Panc1 (cell line): ENCODE measurements at regions not wholly inside any gene's neighbourhood (a gene's known extent, or its start where the extent isn't known, plus 50 kb on each side); places are given as distances from the start of the nearest gene placed in this dataset.

Experiments used
- ATAC-seq: fragments of 200-7000 bp; cut with Tn5 transposase; 2 replicates; pipeline ENCODE4 v1.9.1; 2020; ENCODE audit warnings: mild to moderate bottlenecking, moderate library complexity
- BruUV-seq: library from RNA; stranded (reverse); fragments of 400-500 nt; replicated peaks from 2 replicates; lab custom pipeline; 2021; lab: Mats Ljungman, UMichigan
- CTCF ChIA-PET: fragments of 300-600 bp; sonication (Branson Sonifier 250); formaldehyde crosslinking; loops from one replicate; lab custom pipeline; 2022; ENCODE audit warnings: antibody characterized with exemption; lab: Charles Lee
- POLR2A ChIA-PET: fragments of 300-600 bp; sonication (Branson Sonifier 250); formaldehyde crosslinking; loops from one replicate; lab custom pipeline; 2022; ENCODE audit warnings: antibody characterized with exemption; lab: Charles Lee
- DNase-seq: peaks from one replicate; pipeline ENCODE4 v3.0.0-alpha.2; 2010; ENCODE audit warnings: low read depth, low spot score
- H3K27ac ChIP-seq: 2 replicates; pipeline ENCODE4 v1.5.1; 2011; ENCODE audit warnings: mild to moderate bottlenecking, low read length, inconsistent platforms
- H3K27me3 ChIP-seq: fragments of 200-500 bp; sonication (Bioruptor generic); 2 replicates; pipeline ENCODE4 v1.6.0; 2014; ENCODE audit warnings: low read length, inconsistent platforms; ENCODE audit not compliant: control insufficient read depth, insufficient read depth
- H3K36me3 ChIP-seq: fragments of 200-500 bp; sonication (Bioruptor generic); 2 replicates; pipeline ENCODE4 v1.5.1; 2014; ENCODE audit warnings: inconsistent platforms, mild to moderate bottlenecking, low read length, moderate library complexity; ENCODE audit not compliant: control insufficient read depth, insufficient read depth
- H3K4me1 ChIP-seq: 2 replicates; pipeline ENCODE4 v1.5.1; 2011; ENCODE audit warnings: inconsistent platforms, mild to moderate bottlenecking, low read length, moderate library complexity; ENCODE audit not compliant: control insufficient read depth, insufficient read depth
- H3K4me3 ChIP-seq, 2 experiments: 2 replicates each; pipeline ENCODE4 v1.5.1; 2011 to 2012; ENCODE audit warnings: low read depth in 2 of 2, low read length in 2 of 2, mild to moderate bottlenecking in 2 of 2, inconsistent platforms in 1 of 2, moderate library complexity in 1 of 2
- H3K9me3 ChIP-seq: fragments of 200-500 bp; sonication (Bioruptor generic); 2 replicates; pipeline ENCODE4 v1.5.1; 2014; ENCODE audit warnings: low read depth, mild to moderate bottlenecking, inconsistent platforms, low read length, moderate library complexity; ENCODE audit not compliant: control insufficient read depth, insufficient read depth
- CTCF ChIP-seq: fragments of 450-650 bp; IDR thresholded peaks from 2 replicates; pipeline ENCODE4 v1.5.1; 2017; ENCODE audit warnings: mild to moderate bottlenecking
- POLR2AphosphoS5 ChIP-seq: IDR thresholded peaks from 2 replicates; pipeline ENCODE4 v1.6.1; 2012; ENCODE audit warnings: mild to moderate bottlenecking, low read depth, low read length, moderate library complexity
- REST ChIP-seq, 2 experiments: IDR thresholded peaks; 2 replicates each; pipeline ENCODE4 v1.6.1; 2011 to 2012; ENCODE audit warnings: low read depth in 2 of 2, control low read depth in 1 of 2, low read length in 1 of 2, mild to moderate bottlenecking in 1 of 2, moderate library complexity in 1 of 2; ENCODE audit not compliant: insufficient read depth in 1 of 2
- SIN3A ChIP-seq: IDR thresholded peaks from 2 replicates; pipeline ENCODE4 v1.6.1; 2012; ENCODE audit warnings: low read depth, mild to moderate bottlenecking, low read length, moderate library complexity, borderline replicate concordance; ENCODE audit not compliant: insufficient read depth
- TCF7L2 ChIP-seq: IDR thresholded peaks from 2 replicates; pipeline ENCODE4 v1.6.1; 2011; ENCODE audit warnings: mild to moderate bottlenecking, low read depth, low read length, inconsistent platforms
- in situ Hi-C: cut with HindIII; loops from 2 replicates; pipeline ENCODE4 v1.10.0; 2016; ENCODE audit warnings: low sequenced_read_pairs, low pct_unique_long_range_greater_than_20kb
- intact Hi-C: fragments of 100-400 bp; cut with micrococcal nuclease; formaldehyde crosslinking; loops from one replicate; pipeline ENCODE4 v1.10.0; 2022; ENCODE audit not compliant: unreplicated experiment

GRCh38 chr1:232886271-232886670, 64.1 kb upstream of the NTPCR start:
- BruUV-seq = no TSS peak
- H3K36me3 ChIP-seq = no peaks in the 10 kb centered on the region
- intact Hi-C loops = no loop called here

GRCh38 chr1:232890340-232890943, 60.0 kb upstream of the NTPCR start:
- ChIA-PET CTCF (no interaction called here), POLR2A (interaction anchor here (0.7 kb wide), 1 partner anchor 236 kb away, joined by 12 read pairs; no protein-coding TSS in a partner anchor)
- Histone ChIP-seq H3K36me3 (no peaks in the 10 kb centered on the region), H3K4me1 (no peaks in the 10 kb centered on the region), H3K27me3 (no peaks in the 10 kb centered on the region; the same call in 1 of the 2 replicates), H3K9me3 (no peaks in the 10 kb centered on the region; the same call in 1 of the 2 replicates), H3K27ac (no peak overlapping the region), H3K4me3 (no peak overlapping the region)
- ATAC-seq = no peak
- in situ Hi-C loops = no loop called here
- intact Hi-C loops = no loop called here
- DNase-seq = no peak
- TF ChIP-seq REST (IDR thresholded peaks at IDR 0.05; ENCODE audit: insufficient read depth in 1 of 2, low read depth in 2 of 2, low read length in 1 of 2) (no peak), CTCF (no peak), SIN3A (no peak), TCF7L2 (no peak), POLR2AphosphoS5 (no peak)
- no TSS peak for BruUV-seq

More at GRCh38 chr1:232886271-232886670, 64.1 kb upstream of the NTPCR start:
- DNase-seq (no peak), ATAC-seq (no peak)
- H3K4me3 ChIP-seq = no peak overlapping the region
- H3K27ac ChIP-seq = no peak overlapping the region
- CTCF ChIA-PET = no interaction called here
- in situ Hi-C loops = no loop called here
- TF ChIP-seq TCF7L2 = no peak
- no peak for TF ChIP-seq SIN3A
- no peak for TF ChIP-seq POLR2AphosphoS5
- no peaks in the 10 kb centered on the region for H3K9me3 ChIP-seq
- H3K27me3 ChIP-seq = no peaks in the 10 kb centered on the region; the same call in 1 of the 2 replicates
- H3K4me1 ChIP-seq = no peaks in the 10 kb centered on the region
- POLR2A ChIA-PET = no interaction called here

- CTCF ChIA-PET = no interaction called here
- intact Hi-C loops (no loop called here), in situ Hi-C loops (no loop called here)
These were observed 59.3 kb upstream of the NTPCR start for GRCh38 chr1:232891071-232891470.

More at GRCh38 chr1:232891071-232891470, 59.3 kb upstream of the NTPCR start:
- Histone ChIP-seq H3K36me3 (no peaks in the 10 kb centered on the region), H3K9me3 (no peaks in the 10 kb centered on the region; the same call in 1 of the 2 replicates), H3K27ac (no peak overlapping the region), H3K4me1 (no peaks in the 10 kb centered on the region), H3K4me3 (no peak overlapping the region), H3K27me3 (no peaks in the 10 kb centered on the region; the same call in 1 of the 2 replicates)
- POLR2A ChIA-PET = interaction anchor here (0.7 kb wide), 1 partner anchor 236 kb away, joined by 12 read pairs; no protein-coding TSS in a partner anchor
- TF ChIP-seq SIN3A = no peak
- no peak for TF ChIP-seq TCF7L2
- no peak for TF ChIP-seq REST (IDR thresholded peaks at IDR 0.05; ENCODE audit: insufficient read depth in 1 of 2, low read depth in 2 of 2, low read length in 1 of 2)
- TF ChIP-seq CTCF = no peak
- no peak for TF ChIP-seq POLR2AphosphoS5
- DNase-seq (no peak), ATAC-seq (no peak)
- BruUV-seq = no TSS peak
